ENCODE measurements at regions not wholly inside any gene's neighbourhood (a gene's known extent, or its start where the extent isn't known, plus 50 kb on each side); places are given as distances from the start of the nearest gene placed in this dataset.
"Not testable (repeated sequence)": the region's sequence is repeated elsewhere in the genome, so short reads cannot be mapped to it uniquely, and the experiment has no call there.

DNA sequence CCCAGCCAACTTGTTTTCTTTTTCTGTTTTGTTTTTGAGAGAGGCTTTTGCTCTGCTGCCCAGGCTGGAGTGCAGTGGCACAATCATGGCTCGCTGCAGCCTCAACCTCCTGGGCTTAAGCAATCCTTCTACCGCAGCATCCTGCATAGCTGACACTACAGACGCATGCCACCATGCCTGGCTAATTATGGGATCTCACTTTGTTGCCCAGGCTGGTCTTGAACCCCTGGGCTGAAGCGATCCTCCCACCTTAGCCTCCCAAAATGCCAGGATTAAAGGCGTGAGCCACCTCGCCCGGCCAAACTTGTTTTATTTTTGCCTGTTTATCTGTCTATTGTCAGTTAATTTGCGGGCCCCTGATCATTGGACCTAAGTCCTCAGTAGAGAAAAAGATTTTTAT, 61.6 kb upstream of the MSH6 start:
- Histone ChIP-seq H3K9me3 (ENCODE audit: control insufficient read depth, low read length) (no peaks in the 10 kb centered on the region), H3K36me3 (ENCODE audit: control insufficient read depth, insufficient read depth, low read length) (no peaks in the 10 kb centered on the region), H3K27me3 (ENCODE audit: control insufficient read depth, insufficient read depth, low read length) (no peaks in the 10 kb centered on the region), H3K4me2 (ENCODE audit: low read length) (no peak overlapping the region), H3K27ac (no peak overlapping the region), H3K4me1 (no peaks in the 10 kb centered on the region), H3K4me3 (ENCODE audit: low read depth, low read length) (no peak overlapping the region), H2AFZ (no peak overlapping the region), H3K9ac (no peak overlapping the region), H3K79me2 (no peaks in the 10 kb centered on the region)
- TF ChIP-seq, protein P1, sequence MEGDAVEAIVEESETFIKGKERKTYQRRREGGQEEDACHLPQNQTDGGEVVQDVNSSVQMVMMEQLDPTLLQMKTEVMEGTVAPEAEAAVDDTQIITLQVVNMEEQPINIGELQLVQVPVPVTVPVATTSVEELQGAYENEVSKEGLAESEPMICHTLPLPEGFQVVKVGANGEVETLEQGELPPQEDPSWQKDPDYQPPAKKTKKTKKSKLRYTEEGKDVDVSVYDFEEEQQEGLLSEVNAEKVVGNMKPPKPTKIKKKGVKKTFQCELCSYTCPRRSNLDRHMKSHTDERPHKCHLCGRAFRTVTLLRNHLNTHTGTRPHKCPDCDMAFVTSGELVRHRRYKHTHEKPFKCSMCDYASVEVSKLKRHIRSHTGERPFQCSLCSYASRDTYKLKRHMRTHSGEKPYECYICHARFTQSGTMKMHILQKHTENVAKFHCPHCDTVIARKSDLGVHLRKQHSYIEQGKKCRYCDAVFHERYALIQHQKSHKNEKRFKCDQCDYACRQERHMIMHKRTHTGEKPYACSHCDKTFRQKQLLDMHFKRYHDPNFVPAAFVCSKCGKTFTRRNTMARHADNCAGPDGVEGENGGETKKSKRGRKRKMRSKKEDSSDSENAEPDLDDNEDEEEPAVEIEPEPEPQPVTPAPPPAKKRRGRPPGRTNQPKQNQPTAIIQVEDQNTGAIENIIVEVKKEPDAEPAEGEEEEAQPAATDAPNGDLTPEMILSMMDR (IDR thresholded peaks at IDR 0.05), result no peak

DNA sequence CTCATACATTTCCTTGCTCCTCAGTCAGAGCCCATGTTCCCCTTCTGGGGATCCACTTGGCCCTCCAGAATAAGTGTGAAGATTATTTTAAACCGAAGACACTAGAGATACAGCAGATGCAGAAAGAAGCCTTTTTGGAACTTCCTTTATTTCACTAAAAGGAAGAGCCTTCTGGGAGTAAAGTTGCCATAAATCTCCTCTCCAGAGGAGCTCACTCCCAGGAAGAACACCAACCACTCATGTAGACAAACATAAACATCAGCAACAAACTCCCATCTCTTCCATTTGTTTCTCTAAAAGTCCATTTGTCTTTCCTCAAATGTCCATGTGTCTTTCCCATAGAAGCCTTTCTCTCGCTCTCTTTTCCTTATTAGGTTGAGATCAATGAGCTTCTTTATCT, 62.4 kb upstream of the MSH6 start:
- H3K9ac ChIP-seq, result no peak overlapping the region
- no peak overlapping the region for H3K4me2 ChIP-seq (ENCODE audit: low read length)
- H3K79me2 ChIP-seq, result no peaks in the 10 kb centered on the region
- no peaks in the 10 kb centered on the region for H3K36me3 ChIP-seq (ENCODE audit: control insufficient read depth, insufficient read depth, low read length)
- no peak overlapping the region for H3K4me3 ChIP-seq (ENCODE audit: low read depth, low read length)
- no peak overlapping the region for H3K27ac ChIP-seq
- no peaks in the 10 kb centered on the region for H3K4me1 ChIP-seq
- H3K27me3 ChIP-seq (ENCODE audit: control insufficient read depth, insufficient read depth, low read length), result no peaks in the 10 kb centered on the region
- no peak overlapping the region for H2AFZ ChIP-seq
- H3K9me3 ChIP-seq (ENCODE audit: control insufficient read depth, low read length), result no peaks in the 10 kb centered on the region
- TF ChIP-seq, protein P1 (IDR thresholded peaks at IDR 0.05), result no peak

DNA sequence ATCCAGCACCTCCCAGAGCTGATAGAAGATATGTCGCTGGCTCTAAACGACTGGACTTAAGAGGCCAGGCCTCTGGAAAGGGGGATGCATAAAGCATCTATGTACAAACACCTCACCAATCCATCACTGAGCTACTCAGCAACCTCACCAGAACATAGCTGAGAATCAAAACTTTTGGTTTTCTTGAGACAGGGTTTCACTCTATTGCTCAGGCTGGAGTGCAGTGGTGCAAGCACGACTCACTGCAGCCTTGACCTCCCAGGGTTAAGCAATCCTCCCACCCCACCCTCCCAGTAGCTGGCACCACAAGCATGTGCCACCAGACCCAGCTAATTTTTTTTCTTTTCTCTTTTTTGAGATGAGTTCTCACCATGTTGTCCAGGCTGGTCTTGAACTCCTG, 62.9 kb upstream of the MSH6 start:
- H2AFZ ChIP-seq, result no peak overlapping the region
- H3K4me2 ChIP-seq (ENCODE audit: low read length), result no peak overlapping the region
- no peak overlapping the region for H3K9ac ChIP-seq
- H3K27ac ChIP-seq, result no peak overlapping the region
- TF ChIP-seq, protein P1 (IDR thresholded peaks at IDR 0.05), result no peak
- no peaks in the 10 kb centered on the region for H3K27me3 ChIP-seq (ENCODE audit: control insufficient read depth, insufficient read depth, low read length)
- no peaks in the 10 kb centered on the region for H3K79me2 ChIP-seq
- no peaks in the 10 kb centered on the region for H3K36me3 ChIP-seq (ENCODE audit: control insufficient read depth, insufficient read depth, low read length)
- H3K4me3 ChIP-seq (ENCODE audit: low read depth, low read length), result no peak overlapping the region
- no peaks in the 10 kb centered on the region for H3K4me1 ChIP-seq
- no peaks in the 10 kb centered on the region for H3K9me3 ChIP-seq (ENCODE audit: control insufficient read depth, low read length)

DNA sequence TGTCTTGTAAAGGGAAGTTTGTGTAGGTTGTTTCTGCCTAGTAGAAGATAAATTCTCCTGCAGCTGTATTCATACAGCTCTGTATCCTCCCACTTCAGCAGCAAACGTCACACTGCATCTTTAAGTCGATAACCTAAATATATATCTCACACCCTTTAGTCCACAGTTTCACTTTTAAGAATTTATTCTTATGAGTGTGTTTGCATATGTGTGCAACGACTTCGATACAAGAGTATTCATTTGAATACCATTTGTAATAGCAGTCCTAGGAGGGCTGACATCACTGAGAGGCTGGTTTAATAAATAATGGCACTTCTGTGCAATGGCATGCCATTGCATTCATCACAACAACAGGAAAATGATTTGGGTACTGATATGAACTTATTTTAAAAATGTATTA, 63.8 kb upstream of the MSH6 start:
- Histone ChIP-seq H3K27me3 (ENCODE audit: control insufficient read depth, insufficient read depth, low read length) (no peaks in the 10 kb centered on the region), H3K4me1 (no peaks in the 10 kb centered on the region), H3K9me3 (ENCODE audit: control insufficient read depth, low read length) (no peaks in the 10 kb centered on the region), H3K4me2 (ENCODE audit: low read length) (no peak overlapping the region), H3K79me2 (no peaks in the 10 kb centered on the region), H3K27ac (no peak overlapping the region), H3K4me3 (ENCODE audit: low read depth, low read length) (no peak overlapping the region), H3K9ac (no peak overlapping the region), H3K36me3 (ENCODE audit: control insufficient read depth, insufficient read depth, low read length) (no peaks in the 10 kb centered on the region), H2AFZ (no peak overlapping the region)
- TF ChIP-seq, protein P1 (IDR thresholded peaks at IDR 0.05), result no peak

DNA sequence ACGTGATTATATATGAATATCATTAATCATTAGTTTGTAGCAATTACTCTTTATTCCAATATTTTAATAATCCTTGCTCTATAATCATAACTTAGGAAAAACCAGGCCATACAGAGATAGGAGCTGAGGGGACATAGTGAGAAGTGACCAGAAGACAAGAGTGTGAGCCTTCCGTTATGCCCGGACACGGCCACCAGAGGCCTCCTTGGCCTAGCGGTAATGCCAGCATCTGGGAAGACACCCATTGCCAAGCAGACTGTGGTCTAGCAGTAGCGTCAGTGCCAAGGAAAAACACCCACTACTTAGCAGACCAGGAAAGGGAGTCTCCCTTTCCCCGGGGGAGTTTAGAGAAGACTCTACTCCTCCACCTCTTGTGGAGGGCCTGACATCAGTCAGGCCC, 66.6 kb upstream of the MSH6 start:
- not testable (repeated sequence) for H3K27me3 ChIP-seq (ENCODE audit: control insufficient read depth, insufficient read depth, low read length)

More for the DNA sequence above, 66.6 kb upstream of the MSH6 start:
- H3K79me2 ChIP-seq; H3K4me2 ChIP-seq (ENCODE audit: low read length); H3K9me3 ChIP-seq (ENCODE audit: control insufficient read depth, low read length); H3K4me1 ChIP-seq; H3K4me3 ChIP-seq (ENCODE audit: low read depth, low read length); H2AFZ ChIP-seq; H3K9ac ChIP-seq; H3K36me3 ChIP-seq (ENCODE audit: control insufficient read depth, insufficient read depth, low read length); H3K27ac ChIP-seq: not testable (repeated sequence)
